B cell (primary cell): ENCODE measurements at regions not wholly inside any gene's neighbourhood (a gene's known extent, or its start where the extent isn't known, plus 50 kb on each side); places are given as distances from the start of the nearest gene placed in this dataset.

ENCODE experiments used
- CTCF ChIP-seq: fragments of 200-600 bp; IDR thresholded peaks from one replicate; pipeline ENCODE4 v1.8.0; 2022; ENCODE audit warnings: antibody characterized with exemption, mild to moderate bottlenecking
- EZH2 ChIP-seq: IDR thresholded peaks from 2 replicates; pipeline ENCODE4 v1.6.1; 2012; ENCODE audit warnings: borderline replicate concordance, low read depth, mild to moderate bottlenecking, moderate library complexity, low read length; ENCODE audit not compliant: insufficient read depth, poor library complexity, severe bottlenecking

GRCh38 chr15:96123630-96124187 is 206.8 kb upstream of the NR2F2 start:
- TF ChIP-seq CTCF (no peak), EZH2 (no peak)
